ENCODE measurements at regions not wholly inside any gene's neighbourhood (a gene's known extent, or its start where the extent isn't known, plus 50 kb on each side); places are given as distances from the start of the nearest gene placed in this dataset.
"Not testable (repeated sequence)": the region's sequence is repeated elsewhere in the genome, so short reads cannot be mapped to it uniquely, and the experiment has no call there.

GRCh38 chr4:107354304-107354703 lies 318.2 kb upstream of the DKK2 start:
- H3K36me3 ChIP-seq (ENCODE audit: control insufficient read depth, insufficient read depth, low read length, severe bottlenecking); H3K4me1 ChIP-seq (ENCODE audit: control insufficient read depth, insufficient read depth, low read length); H3K9me3 ChIP-seq (ENCODE audit: control insufficient read depth, low read length); H3K27me3 ChIP-seq (replicated peaks; ENCODE audit: control insufficient read depth, insufficient read depth, low read length); H3K4me3 ChIP-seq (ENCODE audit: low read length); H3K9ac ChIP-seq (ENCODE audit: low read length): not testable (repeated sequence)
- DNase-seq (ENCODE audit: low read depth), result peak; percentile 8

GRCh38 chr4:107351196-107351595 lies 315.1 kb upstream of the DKK2 start:
- H3K4me3 ChIP-seq (ENCODE audit: low read length), result no peak overlapping the region
- no peaks in the 10 kb centered on the region for H3K27me3 ChIP-seq (replicated peaks; ENCODE audit: control insufficient read depth, insufficient read depth, low read length)
- no peaks in the 10 kb centered on the region for H3K36me3 ChIP-seq (ENCODE audit: control insufficient read depth, insufficient read depth, low read length, severe bottlenecking)
- H3K4me1 ChIP-seq (ENCODE audit: control insufficient read depth, insufficient read depth, low read length), result no peaks in the 10 kb centered on the region
- H3K9ac ChIP-seq (ENCODE audit: low read length), result no peak overlapping the region
- DNase-seq (ENCODE audit: low read depth), result no peak
- no peaks in the 10 kb centered on the region for H3K9me3 ChIP-seq (ENCODE audit: control insufficient read depth, low read length)

- H3K27me3 ChIP-seq (replicated peaks; ENCODE audit: control insufficient read depth, insufficient read depth, low read length), result no peaks in the 10 kb centered on the region
- no peak for DNase-seq (ENCODE audit: low read depth)
Observed at GRCh38 chr4:107349732-107350131, 313.6 kb upstream of the DKK2 start.

GRCh38 chr4:107349266-107349665 lies 313.2 kb upstream of the DKK2 start:
- Histone ChIP-seq H3K27me3 (replicated peaks; ENCODE audit: control insufficient read depth, insufficient read depth, low read length) (no peaks in the 10 kb centered on the region), H3K9me3 (ENCODE audit: control insufficient read depth, low read length) (no peaks in the 10 kb centered on the region), H3K4me3 (ENCODE audit: low read length) (no peak overlapping the region), H3K36me3 (ENCODE audit: control insufficient read depth, insufficient read depth, low read length, severe bottlenecking) (no peaks in the 10 kb centered on the region), H3K9ac (ENCODE audit: low read length) (no peak overlapping the region), H3K4me1 (ENCODE audit: control insufficient read depth, insufficient read depth, low read length) (no peaks in the 10 kb centered on the region)
- no peak for DNase-seq (ENCODE audit: low read depth)

More at GRCh38 chr4:107349732-107350131, 313.6 kb upstream of the DKK2 start:
- no peaks in the 10 kb centered on the region for H3K4me1 ChIP-seq (ENCODE audit: control insufficient read depth, insufficient read depth, low read length)
- no peaks in the 10 kb centered on the region for H3K36me3 ChIP-seq (ENCODE audit: control insufficient read depth, insufficient read depth, low read length, severe bottlenecking)
- no peak overlapping the region for H3K4me3 ChIP-seq (ENCODE audit: low read length)
- H3K9me3 ChIP-seq (ENCODE audit: control insufficient read depth, low read length), result no peaks in the 10 kb centered on the region
- H3K9ac ChIP-seq (ENCODE audit: low read length), result no peak overlapping the region

- DNase-seq (ENCODE audit: low read depth), result no peak
- Histone ChIP-seq H3K4me3 (ENCODE audit: low read length) (no peak overlapping the region), H3K9ac (ENCODE audit: low read length) (no peak overlapping the region), H3K27me3 (replicated peaks; ENCODE audit: control insufficient read depth, insufficient read depth, low read length) (no peaks in the 10 kb centered on the region), H3K9me3 (ENCODE audit: control insufficient read depth, low read length) (no peaks in the 10 kb centered on the region), H3K4me1 (ENCODE audit: control insufficient read depth, insufficient read depth, low read length) (no peaks in the 10 kb centered on the region), H3K36me3 (ENCODE audit: control insufficient read depth, insufficient read depth, low read length, severe bottlenecking) (no peaks in the 10 kb centered on the region)
Observed at GRCh38 chr4:107348188-107349050, 312.3 kb upstream of the DKK2 start.

GRCh38 chr4:107333518-107333917 lies 297.4 kb upstream of the DKK2 start:
- Histone ChIP-seq H3K27me3 (replicated peaks; ENCODE audit: control insufficient read depth, insufficient read depth, low read length) (no peaks in the 10 kb centered on the region), H3K9me3 (ENCODE audit: control insufficient read depth, low read length) (peaks cover 4% of the 10 kb centered on the region), H3K4me1 (ENCODE audit: control insufficient read depth, insufficient read depth, low read length) (no peaks in the 10 kb centered on the region), H3K9ac (ENCODE audit: low read length) (no peak overlapping the region), H3K4me3 (ENCODE audit: low read length) (no peak overlapping the region), H3K36me3 (ENCODE audit: control insufficient read depth, insufficient read depth, low read length, severe bottlenecking) (no peaks in the 10 kb centered on the region)
- no peak for DNase-seq (ENCODE audit: low read depth)

- not testable (repeated sequence) for H3K27me3 ChIP-seq (replicated peaks; ENCODE audit: control insufficient read depth, insufficient read depth, low read length); H3K4me1 ChIP-seq (ENCODE audit: control insufficient read depth, insufficient read depth, low read length); H3K4me3 ChIP-seq (ENCODE audit: low read length); H3K36me3 ChIP-seq (ENCODE audit: control insufficient read depth, insufficient read depth, low read length, severe bottlenecking); H3K9ac ChIP-seq (ENCODE audit: low read length); DNase-seq (ENCODE audit: low read depth)
- H3K9me3 ChIP-seq (ENCODE audit: control insufficient read depth, low read length), result peaks cover 13% of the 10 kb centered on the region
Observed at GRCh38 chr4:107332656-107333055, 296.5 kb upstream of the DKK2 start.

- H3K27me3 ChIP-seq (replicated peaks; ENCODE audit: control insufficient read depth, insufficient read depth, low read length), result no peaks in the 10 kb centered on the region
Observed at GRCh38 chr4:107330916-107331315, 294.8 kb upstream of the DKK2 start.

GRCh38 chr4:107319386-107319785 lies 283.3 kb upstream of the DKK2 start:
- Histone ChIP-seq H3K4me1 (ENCODE audit: control insufficient read depth, insufficient read depth, low read length) (peaks cover 9% of the 10 kb centered on the region), H3K4me3 (ENCODE audit: low read length) (no peak overlapping the region), H3K9ac (ENCODE audit: low read length) (no peak overlapping the region), H3K36me3 (ENCODE audit: control insufficient read depth, insufficient read depth, low read length, severe bottlenecking) (no peaks in the 10 kb centered on the region), H3K9me3 (ENCODE audit: control insufficient read depth, low read length) (peaks cover 3% of the 10 kb centered on the region), H3K27me3 (replicated peaks; ENCODE audit: control insufficient read depth, insufficient read depth, low read length) (no peaks in the 10 kb centered on the region)
- DNase-seq (ENCODE audit: low read depth), result peak; percentile 47

More at GRCh38 chr4:107330916-107331315, 294.8 kb upstream of the DKK2 start:
- Histone ChIP-seq H3K9me3 (ENCODE audit: control insufficient read depth, low read length) (peaks cover 19% of the 10 kb centered on the region), H3K4me3 (ENCODE audit: low read length) (no peak overlapping the region), H3K4me1 (ENCODE audit: control insufficient read depth, insufficient read depth, low read length) (no peaks in the 10 kb centered on the region), H3K9ac (ENCODE audit: low read length) (no peak overlapping the region), H3K36me3 (ENCODE audit: control insufficient read depth, insufficient read depth, low read length, severe bottlenecking) (no peaks in the 10 kb centered on the region)
- no peak for DNase-seq (ENCODE audit: low read depth)

GRCh38 chr4:107318078-107318477 lies 282.0 kb upstream of the DKK2 start:
- H3K27me3 ChIP-seq (replicated peaks; ENCODE audit: control insufficient read depth, insufficient read depth, low read length), result no peaks in the 10 kb centered on the region
- H3K4me1 ChIP-seq (ENCODE audit: control insufficient read depth, insufficient read depth, low read length), result peaks cover 9% of the 10 kb centered on the region
- peak; percentile 27 for DNase-seq (ENCODE audit: low read depth)
- no peak overlapping the region for H3K9ac ChIP-seq (ENCODE audit: low read length)
- peaks cover 3% of the 10 kb centered on the region for H3K9me3 ChIP-seq (ENCODE audit: control insufficient read depth, low read length)
- no peaks in the 10 kb centered on the region for H3K36me3 ChIP-seq (ENCODE audit: control insufficient read depth, insufficient read depth, low read length, severe bottlenecking)
- no peak overlapping the region for H3K4me3 ChIP-seq (ENCODE audit: low read length)

GRCh38 chr4:107317611-107318010 lies 281.5 kb upstream of the DKK2 start:
- Histone ChIP-seq H3K9me3 (ENCODE audit: control insufficient read depth, low read length) (peaks cover 3% of the 10 kb centered on the region), H3K4me1 (ENCODE audit: control insufficient read depth, insufficient read depth, low read length) (peaks cover 9% of the 10 kb centered on the region), H3K27me3 (replicated peaks; ENCODE audit: control insufficient read depth, insufficient read depth, low read length) (no peaks in the 10 kb centered on the region), H3K9ac (ENCODE audit: low read length) (no peak overlapping the region), H3K36me3 (ENCODE audit: control insufficient read depth, insufficient read depth, low read length, severe bottlenecking) (no peaks in the 10 kb centered on the region), H3K4me3 (ENCODE audit: low read length) (no peak overlapping the region)
- peak; percentile 17 for DNase-seq (ENCODE audit: low read depth)

- H3K4me3 ChIP-seq (ENCODE audit: low read length), result no peak overlapping the region
- peaks cover 9% of the 10 kb centered on the region for H3K4me1 ChIP-seq (ENCODE audit: control insufficient read depth, insufficient read depth, low read length)
- H3K9ac ChIP-seq (ENCODE audit: low read length), result no peak overlapping the region
- H3K9me3 ChIP-seq (ENCODE audit: control insufficient read depth, low read length), result no peaks in the 10 kb centered on the region
- no peaks in the 10 kb centered on the region for H3K27me3 ChIP-seq (replicated peaks; ENCODE audit: control insufficient read depth, insufficient read depth, low read length)
- no peaks in the 10 kb centered on the region for H3K36me3 ChIP-seq (ENCODE audit: control insufficient read depth, insufficient read depth, low read length, severe bottlenecking)
- no peak for DNase-seq (ENCODE audit: low read depth)
Observed at GRCh38 chr4:107315584-107315983, 279.5 kb upstream of the DKK2 start.
